ENCODE measurements at regions not wholly inside any gene's neighbourhood (a gene's known extent, or its start where the extent isn't known, plus 50 kb on each side); places are given as distances from the start of the nearest gene placed in this dataset.

DNA sequence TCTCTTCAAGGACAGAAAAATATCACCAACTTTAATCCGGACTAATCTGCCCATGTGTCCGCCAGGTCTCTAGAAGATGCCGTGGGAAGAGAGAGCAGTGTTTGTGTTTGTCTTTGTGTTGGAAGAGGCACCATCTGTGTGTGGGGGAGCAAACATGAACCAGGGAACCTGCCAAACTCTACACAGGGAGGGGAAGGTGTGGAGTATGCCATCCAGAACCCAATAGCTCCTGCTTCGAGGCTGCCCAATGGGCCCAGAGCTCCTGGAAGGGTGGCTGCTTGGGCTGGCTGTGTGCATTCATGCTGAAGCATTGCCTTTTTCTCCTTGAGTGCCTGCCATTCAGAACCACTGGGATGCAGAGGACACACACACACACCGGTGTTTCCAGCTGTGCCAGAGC, 536.2 kb downstream of the MID1IP1 start:
- TF ChIP-seq, protein P1, sequence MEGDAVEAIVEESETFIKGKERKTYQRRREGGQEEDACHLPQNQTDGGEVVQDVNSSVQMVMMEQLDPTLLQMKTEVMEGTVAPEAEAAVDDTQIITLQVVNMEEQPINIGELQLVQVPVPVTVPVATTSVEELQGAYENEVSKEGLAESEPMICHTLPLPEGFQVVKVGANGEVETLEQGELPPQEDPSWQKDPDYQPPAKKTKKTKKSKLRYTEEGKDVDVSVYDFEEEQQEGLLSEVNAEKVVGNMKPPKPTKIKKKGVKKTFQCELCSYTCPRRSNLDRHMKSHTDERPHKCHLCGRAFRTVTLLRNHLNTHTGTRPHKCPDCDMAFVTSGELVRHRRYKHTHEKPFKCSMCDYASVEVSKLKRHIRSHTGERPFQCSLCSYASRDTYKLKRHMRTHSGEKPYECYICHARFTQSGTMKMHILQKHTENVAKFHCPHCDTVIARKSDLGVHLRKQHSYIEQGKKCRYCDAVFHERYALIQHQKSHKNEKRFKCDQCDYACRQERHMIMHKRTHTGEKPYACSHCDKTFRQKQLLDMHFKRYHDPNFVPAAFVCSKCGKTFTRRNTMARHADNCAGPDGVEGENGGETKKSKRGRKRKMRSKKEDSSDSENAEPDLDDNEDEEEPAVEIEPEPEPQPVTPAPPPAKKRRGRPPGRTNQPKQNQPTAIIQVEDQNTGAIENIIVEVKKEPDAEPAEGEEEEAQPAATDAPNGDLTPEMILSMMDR (IDR thresholded peaks at IDR 0.05), result no peak
- TF ChIP-seq POLR2A (IDR thresholded peaks at IDR 0.05), result no peak

Data from transverse colon (tissue), 3 donors.